IPS-20b (cell line): ENCODE measurements at regions not wholly inside any gene's neighbourhood (a gene's known extent, or its start where the extent isn't known, plus 50 kb on each side); places are given as distances from the start of the nearest gene placed in this dataset.
"Not testable (repeated sequence)": the region's sequence is repeated elsewhere in the genome, so short reads cannot be mapped to it uniquely, and the experiment has no call there.

ENCODE experiments used
- H3K27ac ChIP-seq: one replicate; pipeline ENCODE4 v1.5.1; 2013; ENCODE audit warnings: low read length
- H3K27me3 ChIP-seq: 2 replicates; pipeline ENCODE4 v1.6.1; 2013; ENCODE audit warnings: mild to moderate bottlenecking, low read length, inconsistent platforms; ENCODE audit not compliant: insufficient read depth
- H3K36me3 ChIP-seq: 2 replicates; pipeline ENCODE4 v1.6.1; 2013; ENCODE audit warnings: low read depth, mild to moderate bottlenecking, inconsistent platforms, low read length, moderate library complexity; ENCODE audit not compliant: insufficient read depth
- H3K4me1 ChIP-seq: 2 replicates; pipeline ENCODE4 v1.6.1; 2013; ENCODE audit warnings: mild to moderate bottlenecking, control low read depth, inconsistent platforms, low read length, moderate library complexity; ENCODE audit not compliant: insufficient read depth
- H3K4me3 ChIP-seq: 2 replicates; pipeline ENCODE4 v1.5.1; 2013; ENCODE audit warnings: mild to moderate bottlenecking, low read length, inconsistent platforms
- H3K9ac ChIP-seq: 2 replicates; pipeline ENCODE4 v1.6.1; 2013; ENCODE audit warnings: low read depth, mild to moderate bottlenecking, inconsistent platforms, low read length, moderate library complexity
- H3K9me3 ChIP-seq: 2 replicates; pipeline ENCODE4 v1.6.1; 2013; ENCODE audit warnings: mild to moderate bottlenecking, low read depth, low read length, inconsistent platforms; ENCODE audit not compliant: insufficient read depth

DNA sequence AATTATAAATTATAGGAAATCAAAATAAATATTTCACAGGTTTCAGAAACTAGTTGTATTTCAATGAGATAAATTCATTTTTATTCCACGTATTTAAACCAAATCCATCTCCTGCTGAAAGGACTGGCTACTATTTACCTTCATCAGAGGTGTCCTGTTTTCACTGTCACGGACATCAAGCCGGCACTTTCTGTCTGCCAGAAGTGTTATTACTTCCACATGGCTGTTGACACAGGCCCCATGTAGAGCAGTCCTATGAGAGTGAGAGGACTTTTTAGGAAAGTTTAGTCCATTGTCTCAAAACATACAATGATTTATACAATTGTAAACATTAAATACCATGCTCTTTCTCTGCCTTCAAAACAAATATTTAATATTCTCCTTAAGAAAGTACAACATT lies 100.4 kb upstream of the ACBD5 start:
- Histone ChIP-seq H3K27me3 (no peaks in the 10 kb centered on the region), H3K9me3 (no peaks in the 10 kb centered on the region), H3K9ac (no peak overlapping the region), H3K4me3 (no peak overlapping the region), H3K4me1 (no peaks in the 10 kb centered on the region; the same call in 1 of the 2 replicates), H3K36me3 (no peaks in the 10 kb centered on the region), H3K27ac (no peak overlapping the region)

DNA sequence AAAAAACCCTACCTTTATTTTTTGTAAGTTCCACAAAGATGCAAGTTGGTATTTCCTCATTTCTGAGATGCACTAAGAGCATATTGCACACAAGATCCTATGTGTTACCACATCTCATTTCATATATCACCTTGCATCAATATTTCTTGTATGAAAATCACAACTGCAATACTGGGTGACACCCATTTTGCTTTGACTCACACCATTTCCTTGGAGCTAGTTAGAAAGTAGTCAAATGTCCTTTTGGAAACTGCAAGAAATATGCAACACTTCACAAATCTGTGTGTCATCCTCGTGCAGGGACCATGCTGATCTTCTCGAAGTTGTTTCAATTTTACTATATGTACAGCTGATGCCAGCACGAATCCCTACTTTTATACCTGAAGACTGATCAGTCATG lies 94.6 kb upstream of the ACBD5 start:
- H3K9ac ChIP-seq, H3K36me3 ChIP-seq, H3K27ac ChIP-seq, H3K4me1 ChIP-seq, H3K27me3 ChIP-seq, H3K9me3 ChIP-seq, H3K4me3 ChIP-seq: not testable (repeated sequence)

DNA sequence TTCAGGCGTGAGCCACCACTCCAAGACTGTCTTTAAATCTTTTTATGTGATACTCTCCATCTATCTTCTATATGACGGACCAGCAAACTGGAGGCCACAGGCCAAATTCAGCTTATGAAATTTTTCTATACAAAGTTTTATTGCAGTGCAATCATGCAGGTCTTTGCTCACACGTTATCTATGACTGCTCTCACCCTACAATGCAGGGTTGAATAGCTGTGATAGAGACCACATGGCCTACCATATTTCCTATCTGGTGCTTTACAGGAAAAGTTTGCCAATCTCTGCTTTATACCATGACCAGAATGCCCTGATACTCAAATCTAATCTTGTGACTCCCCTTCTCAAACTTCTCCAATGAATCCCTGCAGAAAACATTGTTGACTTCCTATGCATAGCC lies 89.5 kb upstream of the ACBD5 start:
- H3K27ac ChIP-seq, result no peak overlapping the region
- H3K4me1 ChIP-seq, result no peaks in the 10 kb centered on the region
- no peak overlapping the region for H3K4me3 ChIP-seq
- H3K9ac ChIP-seq, result no peak overlapping the region
- H3K9me3 ChIP-seq, result no peaks in the 10 kb centered on the region
- H3K36me3 ChIP-seq, result no peaks in the 10 kb centered on the region
- no peaks in the 10 kb centered on the region for H3K27me3 ChIP-seq

DNA sequence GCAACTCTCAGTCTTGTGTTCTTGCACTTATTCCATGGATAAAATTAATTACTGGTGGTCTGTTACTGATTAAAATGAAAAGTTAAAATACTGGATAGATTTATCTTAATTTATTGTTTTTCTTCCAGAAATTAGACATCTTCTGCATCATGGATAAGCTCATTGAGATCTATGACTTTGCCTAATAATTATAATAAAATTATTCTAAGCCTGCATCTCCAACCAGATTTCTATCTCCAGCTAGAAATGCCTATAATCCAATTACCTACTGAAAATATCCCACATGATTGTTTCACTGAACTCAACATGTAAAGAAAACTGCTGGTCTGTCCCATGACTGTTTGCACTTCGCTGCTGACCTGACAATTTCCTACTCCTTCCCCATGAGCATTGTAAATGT lies 88.3 kb upstream of the ACBD5 start:
- Histone ChIP-seq H3K27me3 (no peaks in the 10 kb centered on the region), H3K4me1 (no peaks in the 10 kb centered on the region), H3K9me3 (no peaks in the 10 kb centered on the region), H3K9ac (no peak overlapping the region), H3K36me3 (no peaks in the 10 kb centered on the region), H3K27ac (no peak overlapping the region), H3K4me3 (no peak overlapping the region)

DNA sequence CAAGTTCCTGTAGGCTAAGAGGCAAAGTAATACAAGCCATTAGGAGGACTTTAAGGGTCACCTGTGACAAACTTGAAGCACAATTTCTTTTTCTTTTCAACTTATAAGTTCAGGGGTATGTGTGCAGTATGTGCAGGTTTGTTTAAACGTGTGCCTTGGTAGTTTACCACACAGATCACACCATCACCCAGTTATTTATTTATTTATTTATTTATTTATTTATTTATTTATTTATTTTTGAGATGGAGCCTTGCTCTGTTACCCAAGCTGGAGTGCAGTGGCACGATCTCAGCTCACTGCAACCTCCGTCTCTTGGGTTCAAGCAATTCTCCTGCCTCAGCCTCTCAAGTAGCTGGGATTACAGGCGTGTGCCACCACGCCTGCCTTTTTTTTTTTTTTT lies 86.2 kb upstream of the ACBD5 start:
- not testable (repeated sequence) for H3K9ac ChIP-seq, H3K36me3 ChIP-seq, H3K27me3 ChIP-seq, H3K27ac ChIP-seq, H3K4me3 ChIP-seq, H3K9me3 ChIP-seq, H3K4me1 ChIP-seq

DNA sequence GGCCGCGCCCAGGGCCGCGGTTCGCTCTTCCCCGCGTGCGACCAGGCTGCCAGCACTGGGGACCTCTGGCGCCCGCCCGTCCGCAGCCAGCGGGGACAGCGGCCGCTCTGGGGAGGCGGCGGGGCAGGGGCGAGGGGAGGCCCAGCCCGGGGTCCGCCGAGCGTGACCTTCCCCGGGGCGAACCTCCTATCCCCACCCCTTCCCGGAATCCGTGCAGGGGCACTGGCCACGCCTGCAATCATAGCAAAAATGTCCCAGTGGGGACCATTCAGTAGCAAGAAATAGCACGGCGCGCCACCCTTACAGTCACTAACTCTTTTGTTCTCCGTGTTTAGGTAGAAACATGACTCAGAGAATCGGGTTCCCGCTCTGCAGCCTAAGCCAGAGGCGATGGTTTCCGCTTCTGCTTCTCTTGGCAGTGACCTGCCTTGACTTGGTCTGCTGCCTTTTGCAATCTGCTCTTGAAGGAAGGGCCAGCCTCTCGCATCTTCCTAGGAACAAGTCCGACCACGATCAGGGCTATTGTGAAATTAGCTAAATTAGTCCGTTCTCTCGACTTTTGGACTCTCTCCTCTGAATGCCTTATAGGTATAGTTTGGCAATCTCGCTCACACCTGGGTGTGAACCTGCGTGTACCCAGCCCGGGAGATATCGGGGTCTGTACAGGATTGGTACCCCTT lies 79.3 kb upstream of the ACBD5 start:
- Histone ChIP-seq H3K9ac (no peak overlapping the region), H3K27ac (no peak overlapping the region), H3K9me3 (no peaks in the 10 kb centered on the region), H3K36me3 (no peaks in the 10 kb centered on the region), H3K27me3 (peaks cover 5% of the 10 kb centered on the region; the same call in 1 of the 2 replicates), H3K4me1 (no peaks in the 10 kb centered on the region), H3K4me3 (peak overlapping the region; percentile 34; the same call in 1 of the 2 replicates)

DNA sequence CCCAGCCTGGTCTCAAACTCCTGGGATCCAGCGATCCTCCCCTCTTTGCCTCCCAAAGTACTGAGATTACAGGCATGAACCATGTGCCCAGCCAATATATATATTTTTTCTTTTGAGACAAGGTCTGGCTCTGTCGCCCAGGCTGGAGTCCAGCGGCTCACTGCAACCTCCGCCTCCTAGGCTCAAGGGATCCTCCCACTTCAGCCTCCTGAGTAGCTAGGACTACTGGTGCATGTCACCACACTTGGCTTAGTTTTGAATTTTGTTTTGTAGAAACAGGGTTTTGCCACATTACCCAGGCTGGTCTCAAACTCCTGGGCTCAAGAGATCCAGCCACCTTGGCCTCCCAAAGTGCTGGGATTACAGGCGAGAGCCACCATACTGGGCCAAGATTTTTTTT lies 78.5 kb upstream of the ACBD5 start:
- not testable (repeated sequence) for H3K4me3 ChIP-seq, H3K4me1 ChIP-seq, H3K36me3 ChIP-seq, H3K9ac ChIP-seq, H3K9me3 ChIP-seq, H3K27me3 ChIP-seq, H3K27ac ChIP-seq

DNA sequence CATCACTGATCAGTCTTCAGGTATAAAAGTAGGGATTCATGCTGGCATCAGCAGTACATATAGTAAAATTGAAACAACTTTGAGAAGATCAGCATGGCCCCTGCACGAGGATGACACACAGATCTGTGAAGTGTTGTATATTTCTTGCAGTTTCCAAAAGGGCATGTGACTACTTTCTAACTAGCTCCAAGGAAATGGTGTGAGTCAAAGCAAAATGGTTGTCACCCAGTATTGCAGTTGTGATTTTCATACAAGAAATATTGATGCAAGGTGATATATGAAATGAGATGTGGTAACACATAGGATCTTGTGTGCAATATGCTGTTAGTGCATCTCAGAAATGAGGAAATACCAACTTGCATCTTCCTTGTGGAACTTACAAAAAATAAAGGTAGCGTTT lies 74.5 kb upstream of the ACBD5 start:
- not testable (repeated sequence) for H3K27ac ChIP-seq, H3K4me1 ChIP-seq, H3K27me3 ChIP-seq, H3K36me3 ChIP-seq, H3K4me3 ChIP-seq, H3K9ac ChIP-seq, H3K9me3 ChIP-seq

DNA sequence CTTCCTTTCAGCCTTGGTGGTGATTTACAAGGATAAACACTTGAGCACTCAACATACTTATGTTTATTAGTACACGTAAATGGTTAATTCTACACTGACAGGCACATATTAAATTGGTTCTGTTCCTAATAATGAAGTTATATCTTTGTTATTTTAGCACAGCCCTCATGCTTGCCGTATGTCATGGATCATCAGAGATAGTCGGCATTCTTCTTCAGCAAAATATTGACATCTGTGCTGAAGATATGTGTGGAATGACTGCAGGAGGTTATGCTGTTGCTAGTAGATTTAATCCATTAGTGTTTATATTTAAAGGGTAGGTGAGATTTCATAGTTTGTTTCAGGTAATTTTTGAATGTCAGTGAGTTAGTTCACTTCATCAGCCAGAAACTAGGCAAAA lies 73.0 kb upstream of the ACBD5 start:
- not testable (repeated sequence) for H3K4me3 ChIP-seq, H3K36me3 ChIP-seq, H3K27me3 ChIP-seq, H3K9me3 ChIP-seq, H3K27ac ChIP-seq, H3K4me1 ChIP-seq, H3K9ac ChIP-seq

DNA sequence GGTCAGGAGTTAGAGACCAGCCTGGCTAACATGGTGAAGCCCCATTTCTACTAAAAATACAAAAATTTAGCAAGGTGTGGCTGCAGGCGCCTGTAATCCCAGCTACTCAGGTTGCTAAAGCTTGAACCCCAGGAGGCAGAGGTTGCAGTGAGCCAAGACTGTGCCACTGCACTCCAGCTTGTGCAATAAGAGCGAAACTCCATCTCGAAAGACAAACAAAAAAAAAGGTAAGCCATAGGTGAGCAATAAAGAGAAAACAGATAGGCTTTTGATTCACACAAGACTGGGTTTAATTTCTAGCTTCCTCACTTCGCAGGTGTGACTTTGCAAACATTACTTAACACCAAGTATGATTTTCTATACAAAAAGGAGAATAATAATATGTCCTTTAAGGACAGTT lies 72.3 kb upstream of the ACBD5 start:
- Histone ChIP-seq H3K27me3 (no peaks in the 10 kb centered on the region), H3K4me3 (no peak overlapping the region), H3K36me3 (no peaks in the 10 kb centered on the region), H3K4me1 (no peaks in the 10 kb centered on the region), H3K9ac (no peak overlapping the region), H3K9me3 (no peaks in the 10 kb centered on the region), H3K27ac (no peak overlapping the region)

DNA sequence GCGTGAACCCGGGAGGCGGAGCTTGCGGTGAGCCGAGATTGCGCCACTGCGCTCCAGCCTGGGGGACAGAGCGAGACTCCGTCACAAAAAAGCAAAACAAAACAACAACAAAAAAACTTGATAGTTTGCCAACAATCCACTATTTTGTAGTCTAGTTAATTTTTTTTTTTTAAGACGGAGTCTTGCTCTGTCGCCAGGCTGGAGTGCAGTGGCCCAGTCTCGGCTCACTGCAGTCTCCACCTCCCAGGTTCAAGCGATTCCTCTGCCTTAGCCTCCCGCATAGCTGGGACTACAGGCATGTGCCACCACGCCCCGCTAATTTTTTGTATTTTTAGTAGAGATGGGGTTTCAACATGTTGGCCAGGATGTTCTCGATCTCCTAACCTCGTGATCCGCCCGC lies 71.2 kb upstream of the ACBD5 start:
- not testable (repeated sequence) for H3K4me1 ChIP-seq, H3K27ac ChIP-seq, H3K4me3 ChIP-seq, H3K36me3 ChIP-seq, H3K27me3 ChIP-seq, H3K9ac ChIP-seq, H3K9me3 ChIP-seq

DNA sequence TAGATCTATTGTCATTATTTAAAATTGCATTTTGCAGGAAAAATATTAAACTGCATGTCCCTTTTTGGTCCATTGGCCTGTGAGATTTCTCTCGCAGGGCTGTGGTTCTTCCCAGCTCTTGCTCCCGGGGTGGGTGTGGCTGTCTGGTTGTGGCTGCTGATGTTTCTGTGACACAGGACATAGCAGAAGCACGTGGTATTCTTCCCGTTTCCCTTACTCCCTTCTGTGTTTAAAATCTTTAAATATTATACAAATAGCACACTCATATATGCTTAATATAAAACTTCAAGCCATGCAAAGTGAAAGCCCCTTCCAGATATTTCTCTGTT lies 57.9 kb upstream of the ACBD5 start:
- not testable (repeated sequence) for H3K4me3 ChIP-seq, H3K27me3 ChIP-seq, H3K36me3 ChIP-seq, H3K4me1 ChIP-seq, H3K27ac ChIP-seq, H3K9me3 ChIP-seq, H3K9ac ChIP-seq
